ENCODE measurements at regions not wholly inside any gene's neighbourhood (a gene's known extent, or its start where the extent isn't known, plus 50 kb on each side); places are given as distances from the start of the nearest gene placed in this dataset.

- Histone ChIP-seq H2AK5ac (ENCODE audit: low read depth, low read length) (no peak overlapping the region), H3K27ac (ENCODE audit: insufficient read depth, low read length) (no peak overlapping the region), H3K27me3 (ENCODE audit: control insufficient read depth, insufficient read depth, low read length) (no peaks in the 10 kb centered on the region), H3K56ac (ENCODE audit: extremely low read depth, insufficient read depth, low read length) (no peak overlapping the region), H3K36me3 (ENCODE audit: control insufficient read depth, insufficient read depth, low read length) (no peaks in the 10 kb centered on the region), H4K8ac (ENCODE audit: low read depth in 2 of 2, low read length in 2 of 2) (no peak overlapping the region), H3K4me1 (ENCODE audit: control insufficient read depth, insufficient read depth, low read length) (peaks cover 8% of the 10 kb centered on the region), H2AFZ (replicated peaks; ENCODE audit: low read length, poor library complexity) (no peak overlapping the region), H2BK20ac (ENCODE audit: low read depth, low read length) (no peak overlapping the region), H4K5ac (ENCODE audit: low read depth, low read length) (no peak overlapping the region), H3K23ac (ENCODE audit: low read depth, low read length) (no peak overlapping the region), H3K4me3 (ENCODE audit: insufficient read depth, low read depth, low read length) (no peak overlapping the region), H3K9ac (ENCODE audit: low read depth, low read length) (no peak overlapping the region), H3K4ac (ENCODE audit: low read depth, low read length) (no peak overlapping the region), H3K18ac (ENCODE audit: low read depth, low read length) (no peak overlapping the region), H2BK120ac (ENCODE audit: low read depth, low read length) (no peak overlapping the region), H4K91ac (ENCODE audit: insufficient read depth, low read depth, low read length) (no peak overlapping the region), H2BK15ac (ENCODE audit: low read depth, low read length) (no peak overlapping the region), H2BK5ac (ENCODE audit: low read depth, low read length, poor library complexity, severe bottlenecking) (no peak overlapping the region), H3K9me3 (ENCODE audit: control insufficient read depth, insufficient read depth, low read length) (no peaks in the 10 kb centered on the region), H3K14ac (replicated peaks; ENCODE audit: low read depth, low read length) (no peak overlapping the region), H3K4me2 (ENCODE audit: low read depth, low read length) (no peak overlapping the region), H2AK9ac (replicated peaks; ENCODE audit: low read depth, low read length, poor library complexity) (no peak overlapping the region), H3K79me1 (ENCODE audit: low read depth in 1 of 2, low read length in 2 of 2) (no peaks in the 10 kb centered on the region), H3K9me1 (ENCODE audit: insufficient read depth, low read length) (peaks cover 4% of the 10 kb centered on the region), H4K20me1 (ENCODE audit: insufficient read depth, low read length) (no peaks in the 10 kb centered on the region)
- WGBS, 2 experiments (ENCODE audit: extremely low coverage in 2 of 2, insufficient read length in 1 of 2): no CpG with 5 or more reads among the region's 4 CpGs
- intact Hi-C loops (cut with micrococcal nuclease) (no loop called here), in situ Hi-C loops (cut with MboI; ENCODE audit: low sequenced_read_pairs) (no loop called here), dilution Hi-C loops (cut with HindIII; ENCODE audit: low sequenced_read_pairs, unreplicated experiment) (no loop called here)
- ChIA-PET CTCF (no interaction called here), POLR2A (ENCODE audit: unreplicated experiment) (no interaction called here)
- ATAC-seq (ENCODE audit: low read depth) (no peak), DNase-seq (no peak)
- no TSS peak for BruUV-seq (replicated peaks)
- TF ChIP-seq CHD1 (IDR thresholded peaks at IDR 0.05; ENCODE audit: low read depth, low read length): no peak
- TF ChIP-seq USF2 (IDR thresholded peaks at IDR 0.05; ENCODE audit: low read depth, low read length): no peak
- no peak for TF ChIP-seq RAD21 (IDR thresholded peaks at IDR 0.05; ENCODE audit: low read length)
- no peak for TF ChIP-seq CEBPB (IDR thresholded peaks at IDR 0.05; ENCODE audit: low read depth, low read length)
- TF ChIP-seq NFE2L2 (IDR thresholded peaks at IDR 0.05; ENCODE audit: low read depth, low read length): no peak
- no peak for TF ChIP-seq CTCF (conservative IDR thresholded peaks at IDR 0.05; ENCODE audit: low read depth, low read length)
- TF ChIP-seq MAFK (IDR thresholded peaks at IDR 0.05; ENCODE audit: low read depth, low read length): no peak
- no peak for TF ChIP-seq MAZ (IDR thresholded peaks at IDR 0.05; ENCODE audit: borderline replicate concordance, low read depth, low read length)
- TF ChIP-seq SMC3 (IDR thresholded peaks at IDR 0.05; ENCODE audit: low read depth, low read length): no peak
- TF ChIP-seq ELK1 (IDR thresholded peaks at IDR 0.05; ENCODE audit: borderline replicate concordance, low read depth, low read length): no peak
- TF ChIP-seq BHLHE40 (IDR thresholded peaks at IDR 0.05; ENCODE audit: low read depth, low read length): no peak
- no peak for TF ChIP-seq MXI1 (IDR thresholded peaks at IDR 0.05; ENCODE audit: borderline replicate concordance, low read depth, low read length)
- no peak for TF ChIP-seq FOS (IDR thresholded peaks at IDR 0.05; ENCODE audit: low read depth, low read length)
- no peak for TF ChIP-seq RCOR1 (IDR thresholded peaks at IDR 0.05; ENCODE audit: insufficient replicate concordance, low read length)
- no peak for TF ChIP-seq RFX5 (IDR thresholded peaks at IDR 0.05; ENCODE audit: low read depth, low read length)
- no peak for TF ChIP-seq POLR2A (IDR thresholded peaks at IDR 0.05; ENCODE audit: low read depth, low read length)
Measured at GRCh38 chr14:31962920-31963319, 114.2 kb upstream of the ARHGAP5 start.
